Posterior vena cava (tissue), 2 donors: ENCODE measurements at regions not wholly inside any gene's neighbourhood (a gene's known extent, or its start where the extent isn't known, plus 50 kb on each side); places are given as distances from the start of the nearest gene placed in this dataset.

Experiments
- DNase-seq: peaks from one replicate; pipeline ENCODE4 v3.0.0-alpha.2; 2020; ENCODE audit warnings: low spot score
- intact Hi-C, 2 donors: fragments of 100-400 bp; cut with DNase I; formaldehyde crosslinking; loops; one replicate each; pipeline versions ENCODE4 v1.14.1 to v1.14.2; 2022 to 2023
- donor health status: DM: yes; HTN: yes; CAD: no.
- donor health status: DM: yes; HTN: yes; CAD: no.

DNA sequence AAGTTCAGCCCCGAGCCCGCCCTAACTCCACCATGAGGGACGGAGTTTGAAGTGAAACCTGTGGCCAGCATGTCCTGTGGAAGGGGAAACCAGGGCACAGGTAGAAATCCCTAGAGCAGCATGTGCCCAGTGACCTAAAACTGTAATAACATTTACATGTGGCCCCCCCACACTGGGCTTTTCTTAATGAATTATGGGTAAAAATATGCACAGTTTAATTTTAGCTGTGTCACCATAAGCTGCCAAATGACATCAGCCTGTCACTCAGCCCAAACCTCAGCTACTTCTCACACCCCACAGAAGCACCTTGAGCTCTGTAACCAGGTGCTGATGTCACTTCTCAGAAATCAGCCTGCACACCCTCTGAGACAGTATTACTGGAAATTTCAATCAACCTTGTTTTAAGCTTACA is 50.0 kb upstream of the SLC19A1 start:
- DNase-seq = no peak
- intact Hi-C loops = no loop called here

DNA sequence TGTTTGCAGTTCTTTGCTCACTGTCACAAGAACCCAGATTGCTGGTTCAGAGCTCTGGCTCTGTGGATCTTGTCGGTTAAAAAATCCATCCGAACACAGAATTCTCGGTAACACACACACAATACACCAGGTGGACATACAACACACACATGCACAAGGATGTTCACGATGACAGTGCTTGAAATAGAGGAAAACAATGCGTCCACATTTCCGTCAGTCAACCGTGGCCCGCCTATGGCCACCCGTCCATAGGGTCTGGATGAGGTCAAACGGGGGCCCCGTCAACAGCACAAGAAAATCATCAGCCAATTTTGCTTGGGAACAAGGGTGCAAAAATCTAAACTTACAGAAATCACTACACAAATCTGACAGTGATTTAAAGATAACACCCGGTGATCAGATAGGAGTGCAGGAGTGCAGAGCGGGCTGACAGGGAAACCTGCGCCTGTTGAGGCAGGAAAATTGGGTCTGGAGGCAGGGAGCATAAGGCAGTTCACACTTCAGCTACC is 50.4 kb upstream of the SLC19A1 start:
- peak; percentile 25 for DNase-seq
- intact Hi-C loops = no loop called here

DNA sequence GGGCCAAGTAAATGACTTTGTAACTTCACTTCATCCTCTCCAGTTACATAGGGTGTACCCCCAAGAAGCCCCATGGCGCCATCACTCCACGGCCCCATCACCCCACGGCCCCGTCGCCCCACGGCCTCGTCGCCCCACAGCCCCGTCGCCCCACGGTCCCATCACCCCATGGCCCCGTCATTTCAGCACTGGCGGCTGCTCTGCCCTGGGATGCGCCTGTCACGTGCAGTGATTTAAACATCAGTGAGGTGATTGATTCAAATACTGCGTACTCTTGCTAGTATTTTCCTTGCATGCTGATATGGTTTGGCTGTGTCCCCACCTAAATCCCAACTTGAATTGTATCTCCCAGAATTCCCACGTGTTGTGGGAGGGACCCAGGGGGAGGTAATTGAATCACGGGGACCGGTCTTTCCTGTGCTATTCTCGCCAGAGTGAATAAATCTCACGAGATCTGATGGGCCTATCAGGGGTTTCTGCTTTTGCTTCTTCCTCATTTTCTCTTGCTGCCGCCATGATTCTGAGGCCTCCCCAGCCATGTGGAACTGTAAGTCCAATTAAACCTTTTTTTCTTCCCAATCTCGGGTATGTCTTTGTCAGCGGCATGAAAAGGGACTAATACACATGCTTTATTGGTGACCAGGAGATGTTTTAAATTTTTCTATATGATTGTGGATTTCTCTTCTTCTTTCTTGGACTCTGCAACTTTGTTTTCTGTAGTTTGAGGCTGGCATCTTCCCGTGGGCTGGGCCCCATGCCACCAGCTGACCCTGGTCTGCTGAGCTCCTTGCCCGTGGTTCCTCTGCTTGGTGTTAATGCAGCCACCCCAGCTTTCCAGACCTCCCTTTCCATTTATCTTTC is 50.1 kb upstream of the PCBP3 start:
- intact Hi-C loops = no loop called here
- peak; percentile 75 for DNase-seq
